HEK293 (cell line): ENCODE measurements at regions not wholly inside any gene's neighbourhood (a gene's known extent, or its start where the extent isn't known, plus 50 kb on each side); places are given as distances from the start of the nearest gene placed in this dataset.

Source experiments
- CTCF ChIA-PET: fragments of 350-600 bp; formaldehyde crosslinking; extraction: SDS; loops from one replicate; lab custom pipeline; 2021; ENCODE audit warnings: antibody characterized with exemption; lab: Yijun Ruan, JAX
- POLR2A ChIA-PET: fragments of 300-600 bp; formaldehyde crosslinking; extraction: SDS; loops from one replicate; lab custom pipeline; 2020; ENCODE audit warnings: antibody characterized with exemption, inconsistent platforms; lab: Yijun Ruan, JAX
- H3K27ac ChIP-seq: fragments of 200-500 bp; sonication (Bioruptor generic); 2 replicates; pipeline ENCODE4 v1.5.1; 2014; ENCODE audit warnings: low read depth, low read length, control low read depth, inconsistent platforms; ENCODE audit errors: extremely low read depth
- H3K36me3 ChIP-seq, 2 experiments: fragments of 200-500 bp in 1 of 2; sonication (Bioruptor generic) in 1 of 2; 1 replicate in 1 of 2; 2 replicates in 1 of 2; pipeline ENCODE4 v1.5.1; 2014 to 2017; ENCODE audit warnings: inconsistent platforms in 2 of 2, low read length in 2 of 2; ENCODE audit not compliant: control insufficient read depth in 2 of 2, insufficient read depth in 1 of 2
- H3K4me1 ChIP-seq: fragments of 200-500 bp; sonication (Bioruptor generic); 2 replicates; pipeline ENCODE4 v1.5.1; 2014; ENCODE audit warnings: mild to moderate bottlenecking, low read length, inconsistent platforms; ENCODE audit not compliant: control insufficient read depth, insufficient read depth
- H3K4me3 ChIP-seq: 2 replicates; pipeline ENCODE4 v1.5.1; 2011; ENCODE audit warnings: low read depth, mild to moderate bottlenecking, control low read depth, low read length, moderate library complexity
- H3K9me3 ChIP-seq: fragments of 200-500 bp; sonication (Bioruptor generic); 2 replicates; pipeline ENCODE4 v1.5.1; 2014; ENCODE audit warnings: low read depth, low read length, inconsistent platforms; ENCODE audit not compliant: control insufficient read depth, insufficient read depth
- GLIS1 ChIP-seq: fragments of 450-650 bp; formaldehyde crosslinking; IDR thresholded peaks from 2 replicates; pipeline ENCODE4 v1.5.1; 2016; ENCODE audit warnings: missing biosample characterization, missing genetic modification characterization
- SETDB1 ChIP-seq: IDR thresholded peaks from one replicate; pipeline ENCODE4 v1.6.1; 2017; ENCODE audit warnings: mild to moderate bottlenecking, low read length, moderate library complexity, mixed read lengths; ENCODE audit not compliant: insufficient read length
- ZBTB17 ChIP-seq: fragments of 450-650 bp; formaldehyde crosslinking; IDR thresholded peaks from 2 replicates; pipeline ENCODE4 v1.5.1; 2016; ENCODE audit warnings: missing biosample characterization, missing genetic modification characterization
- ZNF23 ChIP-seq: fragments of 450-650 bp; formaldehyde crosslinking; IDR thresholded peaks from 2 replicates; pipeline ENCODE4 v1.5.1; 2016; ENCODE audit warnings: missing biosample characterization, missing genetic modification characterization, borderline replicate concordance
- ZNF341 ChIP-seq: fragments of 450-650 bp; formaldehyde crosslinking; IDR thresholded peaks from 2 replicates; pipeline ENCODE4; 2016; ENCODE audit warnings: low read depth, missing biosample characterization, missing genetic modification characterization
- ZNF404 ChIP-seq: fragments of 450-650 bp; formaldehyde crosslinking; IDR thresholded peaks from 2 replicates; pipeline ENCODE4 v1.5.1; 2017; ENCODE audit warnings: missing biosample characterization, missing genetic modification characterization
- ZNF501 ChIP-seq: fragments of 450-650 bp; formaldehyde crosslinking; IDR thresholded peaks from 2 replicates; pipeline ENCODE4 v1.5.1; 2016; ENCODE audit warnings: missing biosample characterization, missing genetic modification characterization
- ZNF529 ChIP-seq: fragments of 450-650 bp; formaldehyde crosslinking; IDR thresholded peaks from 2 replicates; pipeline ENCODE4 v1.5.1; 2017; ENCODE audit warnings: missing genetic modification characterization, missing biosample characterization; ENCODE audit not compliant: insufficient replicate concordance
- ZNF561 ChIP-seq: fragments of 450-650 bp; IDR thresholded peaks from 2 replicates; pipeline ENCODE4 v1.5.1; 2018; ENCODE audit warnings: missing biosample characterization, missing genetic modification characterization, borderline replicate concordance
- TF ChIP-seq, protein P1 (sequence below): fragments of 450-650 bp; formaldehyde crosslinking; IDR thresholded peaks from 2 replicates; pipeline ENCODE4 v1.5.1; 2016; ENCODE audit warnings: missing biosample characterization, missing genetic modification characterization, low read depth
- TF ChIP-seq, protein P2 (sequence below): fragments of 450-650 bp; formaldehyde crosslinking; IDR thresholded peaks from 2 replicates; pipeline ENCODE4 v1.5.1; 2016; ENCODE audit warnings: missing biosample characterization, missing genetic modification characterization
- TF ChIP-seq, protein P3 (sequence below): fragments of 450-650 bp; formaldehyde crosslinking; IDR thresholded peaks from 2 replicates; pipeline ENCODE4 v1.5.1; 2016; ENCODE audit warnings: missing biosample characterization, missing genetic modification characterization

DNA sequence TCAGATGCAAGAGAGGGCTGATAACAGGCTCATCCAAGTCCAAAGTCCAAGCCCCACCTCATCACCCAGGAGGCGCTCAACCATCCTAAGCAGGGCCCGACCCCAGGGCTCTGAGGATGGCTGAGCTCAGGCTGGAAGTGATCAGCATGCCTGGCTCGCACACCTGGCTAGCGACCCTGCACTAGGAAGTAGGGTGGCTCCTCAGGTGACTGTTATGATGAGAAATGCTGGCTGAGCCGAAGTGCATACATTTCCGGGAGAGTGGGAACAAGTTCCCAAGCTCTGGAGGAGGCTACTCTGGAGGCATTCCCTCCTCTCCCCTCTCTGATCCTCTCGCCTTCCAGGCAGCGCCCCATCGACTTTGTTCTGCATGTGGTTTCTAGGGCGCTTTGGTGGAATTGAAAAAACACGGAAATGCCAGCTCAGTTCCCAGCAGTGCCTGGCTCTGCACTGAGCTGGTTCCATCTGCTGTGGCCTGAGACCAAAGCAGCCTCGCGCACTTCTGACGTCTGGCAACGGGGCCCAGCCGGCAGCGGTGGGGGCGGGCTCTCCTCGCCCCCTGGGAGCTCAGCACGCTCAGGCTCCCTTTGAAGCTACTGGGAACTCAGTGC, 130.3 kb downstream of the IRF8 start:
- no peaks in the 10 kb centered on the region for H3K9me3 ChIP-seq
- POLR2A ChIA-PET, result no interaction called here
- H3K27ac ChIP-seq, result no peak overlapping the region
- no peaks in the 10 kb centered on the region for H3K36me3 ChIP-seq
- H3K4me3 ChIP-seq, result no peak overlapping the region
- CTCF ChIA-PET, result interaction anchor here (0.5 to 1.6 kb wide), 3 partner anchors 10 to 208 kb away, joined by 3 to 8 read pairs (median 3); no protein-coding TSS in a partner anchor
- TF ChIP-seq ZNF529 (tag by site-specific recombination) (no peak), ZNF561 (no peak), ZNF501 (tag by site-specific recombination) (no peak), GLIS1 (tag by site-specific recombination) (peak; percentile 40; the same call in 1 of the 2 replicates), ZNF404 (no peak), ZNF341 (tag by site-specific recombination) (no peak)
- TF ChIP-seq, protein P1, sequence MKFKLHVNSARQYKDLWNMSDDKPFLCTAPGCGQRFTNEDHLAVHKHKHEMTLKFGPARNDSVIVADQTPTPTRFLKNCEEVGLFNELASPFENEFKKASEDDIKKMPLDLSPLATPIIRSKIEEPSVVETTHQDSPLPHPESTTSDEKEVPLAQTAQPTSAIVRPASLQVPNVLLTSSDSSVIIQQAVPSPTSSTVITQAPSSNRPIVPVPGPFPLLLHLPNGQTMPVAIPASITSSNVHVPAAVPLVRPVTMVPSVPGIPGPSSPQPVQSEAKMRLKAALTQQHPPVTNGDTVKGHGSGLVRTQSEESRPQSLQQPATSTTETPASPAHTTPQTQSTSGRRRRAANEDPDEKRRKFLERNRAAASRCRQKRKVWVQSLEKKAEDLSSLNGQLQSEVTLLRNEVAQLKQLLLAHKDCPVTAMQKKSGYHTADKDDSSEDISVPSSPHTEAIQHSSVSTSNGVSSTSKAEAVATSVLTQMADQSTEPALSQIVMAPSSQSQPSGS (tag by site-specific recombination), result no peak
- TF ChIP-seq, protein P2, sequence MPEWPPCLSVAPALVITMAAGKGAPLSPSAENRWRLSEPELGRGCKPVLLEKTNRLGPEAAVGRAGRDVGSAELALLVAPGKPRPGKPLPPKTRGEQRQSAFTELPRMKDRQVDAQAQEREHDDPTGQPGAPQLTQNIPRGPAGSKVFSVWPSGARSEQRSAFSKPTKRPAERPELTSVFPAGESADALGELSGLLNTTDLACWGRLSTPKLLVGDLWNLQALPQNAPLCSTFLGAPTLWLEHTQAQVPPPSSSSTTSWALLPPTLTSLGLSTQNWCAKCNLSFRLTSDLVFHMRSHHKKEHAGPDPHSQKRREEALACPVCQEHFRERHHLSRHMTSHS, result no peak
- TF ChIP-seq, protein P3, sequence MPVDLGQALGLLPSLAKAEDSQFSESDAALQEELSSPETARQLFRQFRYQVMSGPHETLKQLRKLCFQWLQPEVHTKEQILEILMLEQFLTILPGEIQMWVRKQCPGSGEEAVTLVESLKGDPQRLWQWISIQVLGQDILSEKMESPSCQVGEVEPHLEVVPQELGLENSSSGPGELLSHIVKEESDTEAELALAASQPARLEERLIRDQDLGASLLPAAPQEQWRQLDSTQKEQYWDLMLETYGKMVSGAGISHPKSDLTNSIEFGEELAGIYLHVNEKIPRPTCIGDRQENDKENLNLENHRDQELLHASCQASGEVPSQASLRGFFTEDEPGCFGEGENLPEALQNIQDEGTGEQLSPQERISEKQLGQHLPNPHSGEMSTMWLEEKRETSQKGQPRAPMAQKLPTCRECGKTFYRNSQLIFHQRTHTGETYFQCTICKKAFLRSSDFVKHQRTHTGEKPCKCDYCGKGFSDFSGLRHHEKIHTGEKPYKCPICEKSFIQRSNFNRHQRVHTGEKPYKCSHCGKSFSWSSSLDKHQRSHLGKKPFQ, result no peak
- H3K4me1 ChIP-seq, result peaks cover 8% of the 10 kb centered on the region; the same call in 1 of the 2 replicates

DNA sequence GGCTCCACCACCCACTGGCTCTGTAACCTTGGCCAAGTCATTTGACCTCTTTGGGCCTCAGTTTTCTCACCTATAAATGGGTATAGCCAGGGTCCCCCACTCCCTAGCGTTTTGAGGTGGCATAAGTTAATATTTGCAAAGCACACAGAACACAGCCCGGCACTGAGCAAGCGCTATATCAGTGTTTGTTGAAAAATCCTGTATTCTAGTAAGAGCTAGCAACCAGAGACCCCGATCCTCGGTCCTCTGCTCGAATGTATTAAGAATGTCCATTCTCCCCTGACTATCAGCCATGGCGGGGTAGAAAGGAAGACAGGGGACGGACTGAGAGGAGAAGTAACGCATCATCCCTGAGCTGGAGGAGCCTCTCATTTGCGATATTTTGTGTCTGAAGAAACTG, 131.2 kb downstream of the IRF8 start:
- POLR2A ChIA-PET, result no interaction called here
- H3K36me3 ChIP-seq, result no peaks in the 10 kb centered on the region
- H3K27ac ChIP-seq, result no peak overlapping the region
- H3K4me3 ChIP-seq, result no peak overlapping the region
- TF ChIP-seq, protein P2, result no peak
- TF ChIP-seq, all 188 proteins: peak for 0
- CTCF ChIA-PET, result interaction anchor here (0.6 to 1.9 kb wide), 6 partner anchors 10 to 1249 kb away, joined by 3 to 9 read pairs (median 4); no protein-coding TSS in a partner anchor
- no peaks in the 10 kb centered on the region for H3K9me3 ChIP-seq
- peaks cover 8% of the 10 kb centered on the region; the same call in 1 of the 2 replicates for H3K4me1 ChIP-seq

DNA sequence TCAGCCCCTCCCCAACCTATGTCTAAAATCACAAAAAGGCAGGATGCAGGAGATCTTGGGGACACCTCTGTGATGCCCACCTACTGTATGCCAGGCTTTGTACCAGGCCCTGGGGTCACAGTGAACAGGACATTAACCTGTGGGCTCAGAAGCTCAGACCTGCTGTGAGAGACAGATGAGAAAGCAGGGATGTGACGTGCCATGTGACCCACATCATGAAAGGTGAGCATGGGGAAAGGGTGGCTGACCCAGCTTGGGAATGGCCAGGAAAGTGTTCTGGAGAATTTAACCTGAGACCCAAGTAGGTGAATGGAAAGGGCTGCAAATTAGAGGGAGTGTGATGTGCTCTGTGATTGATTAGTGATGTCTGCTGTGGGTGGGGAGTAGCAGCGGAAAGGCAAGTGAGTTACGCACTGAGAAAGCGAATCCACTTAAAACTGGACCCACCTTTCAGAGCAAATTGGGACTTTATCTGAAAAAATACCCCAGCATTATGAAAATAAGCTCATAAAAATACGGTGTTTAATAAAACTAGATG, 132.2 kb downstream of the IRF8 start:
- Histone ChIP-seq H3K36me3 (no peaks in the 10 kb centered on the region), H3K4me1 (peaks cover 8% of the 10 kb centered on the region; the same call in 1 of the 2 replicates), H3K9me3 (no peaks in the 10 kb centered on the region), H3K27ac (no peak overlapping the region), H3K4me3 (no peak overlapping the region)
- CTCF ChIA-PET, result interaction anchor here (0.6 to 1.9 kb wide), 5 partner anchors 10 to 365 kb away, joined by 3 to 10 read pairs (median 9); no protein-coding TSS in a partner anchor
- POLR2A ChIA-PET, result no interaction called here
- TF ChIP-seq SETDB1, result peak; percentile 16
- TF ChIP-seq ZNF561, result no peak
- peak; percentile 91 for TF ChIP-seq ZNF23
- TF ChIP-seq ZBTB17 (tag by site-specific recombination), result peak; percentile 77
